Effector CD4-positive, alpha-beta T cell (primary cell): ENCODE measurements at regions not wholly inside any gene's neighbourhood (a gene's known extent, or its start where the extent isn't known, plus 50 kb on each side); places are given as distances from the start of the nearest gene placed in this dataset.

Experiments
- DNase-seq: peaks from one replicate; pipeline ENCODE4 v3.0.0-alpha.2; 2020

DNA sequence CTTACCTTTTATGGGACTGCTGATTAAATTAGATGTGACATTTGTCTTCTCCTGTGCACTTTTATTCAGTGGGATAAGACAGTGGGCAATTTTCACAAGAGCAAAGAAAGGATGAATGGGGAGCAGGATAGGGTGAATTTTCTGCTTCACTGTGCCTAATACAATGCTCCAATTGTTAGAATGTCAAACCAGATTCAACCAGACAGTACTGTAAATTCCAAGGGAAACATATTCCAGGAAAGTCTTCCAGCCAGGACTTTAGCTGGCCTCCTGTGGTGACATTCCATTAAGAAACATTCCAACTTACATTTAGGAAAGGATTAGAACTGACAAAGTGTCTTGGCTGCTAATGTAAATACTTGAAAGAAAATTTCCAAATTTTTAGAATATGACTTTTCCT is 100.1 kb upstream of the PROK2 start:
- no peak for DNase-seq

GRCh38 chr3:71881732-71882131 is 96.8 kb upstream of the PROK2 start:
- DNase-seq: no peak

- DNase-seq: no peak
Measured at GRCh38 chr3:71881041-71881440, 96.1 kb upstream of the PROK2 start.

GRCh38 chr3:71879089-71879488 is 94.1 kb upstream of the PROK2 start:
- no peak for DNase-seq

GRCh38 chr3:71876135-71877105 is 91.5 kb upstream of the PROK2 start:
- no peak for DNase-seq

DNA sequence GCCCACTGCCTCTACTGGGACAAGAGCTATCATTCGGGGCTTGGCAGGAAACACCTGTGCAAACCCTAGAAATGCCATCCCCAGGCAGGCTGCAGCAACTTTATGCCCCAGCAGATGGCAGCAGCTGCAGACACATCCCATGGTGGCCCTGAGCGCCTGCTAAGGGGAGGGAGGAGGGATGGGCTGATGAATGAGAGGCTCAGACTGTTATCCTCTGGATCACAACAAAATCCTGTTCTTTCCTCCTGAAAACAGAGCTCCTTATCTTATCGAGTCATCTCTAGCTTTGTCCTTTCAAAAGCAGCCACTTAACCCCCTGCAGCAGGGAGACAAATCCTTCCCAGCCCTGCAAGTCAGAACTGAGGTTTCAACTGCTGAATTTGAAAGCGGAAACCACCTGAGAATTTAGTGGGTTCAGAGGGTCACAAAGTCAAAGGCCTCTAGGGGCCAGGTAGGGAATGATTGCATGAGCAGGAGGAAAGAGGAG is 90.6 kb upstream of the PROK2 start:
- DNase-seq: peak; percentile 56

- no peak for DNase-seq
Measured at GRCh38 chr3:71874618-71875017, 89.7 kb upstream of the PROK2 start.

DNA sequence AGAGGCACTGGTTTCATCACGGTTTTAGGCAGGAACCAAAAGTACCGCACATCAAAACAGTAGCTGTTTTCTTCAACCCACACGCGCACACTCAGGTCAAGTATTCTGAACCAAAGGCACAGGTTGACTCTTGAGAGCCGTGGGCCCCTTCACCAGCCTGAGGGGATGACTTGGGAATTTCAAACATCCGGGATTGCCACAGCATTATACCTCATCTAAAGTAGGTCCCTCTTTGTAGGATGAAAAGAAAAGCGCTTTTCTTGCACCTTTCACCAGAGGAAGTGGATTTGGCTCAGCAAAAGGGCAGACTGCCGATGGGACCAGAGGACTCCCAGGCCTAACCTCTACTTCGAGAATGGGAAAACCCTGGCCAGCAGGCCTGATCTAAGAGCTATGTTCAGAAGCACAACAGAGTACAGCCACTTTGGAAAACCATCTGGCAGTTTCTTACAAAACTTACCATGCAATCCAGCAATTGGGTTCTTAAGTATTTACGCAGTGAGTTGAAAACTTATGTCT is 88.2 kb upstream of the PROK2 start:
- DNase-seq: no peak

DNA sequence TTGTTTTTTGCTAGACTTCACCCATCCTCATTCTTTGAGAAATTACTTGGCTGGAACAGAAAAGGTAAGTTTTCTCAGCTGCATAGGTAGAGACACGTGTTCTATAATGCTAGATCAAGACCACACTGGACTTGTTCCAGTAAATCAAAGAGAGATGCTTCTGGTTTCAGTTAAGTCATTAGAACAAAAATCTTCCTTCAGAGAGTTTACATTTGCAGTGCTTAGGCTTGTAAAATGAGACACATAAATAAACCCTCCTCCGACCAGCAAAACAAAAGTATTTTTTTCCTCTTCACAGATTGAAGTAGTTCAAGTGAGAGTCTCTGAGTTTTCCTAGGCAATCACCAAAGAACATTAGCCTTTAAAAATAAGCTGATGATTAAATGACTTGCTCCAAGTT is 87.3 kb upstream of the PROK2 start:
- no peak for DNase-seq

DNA sequence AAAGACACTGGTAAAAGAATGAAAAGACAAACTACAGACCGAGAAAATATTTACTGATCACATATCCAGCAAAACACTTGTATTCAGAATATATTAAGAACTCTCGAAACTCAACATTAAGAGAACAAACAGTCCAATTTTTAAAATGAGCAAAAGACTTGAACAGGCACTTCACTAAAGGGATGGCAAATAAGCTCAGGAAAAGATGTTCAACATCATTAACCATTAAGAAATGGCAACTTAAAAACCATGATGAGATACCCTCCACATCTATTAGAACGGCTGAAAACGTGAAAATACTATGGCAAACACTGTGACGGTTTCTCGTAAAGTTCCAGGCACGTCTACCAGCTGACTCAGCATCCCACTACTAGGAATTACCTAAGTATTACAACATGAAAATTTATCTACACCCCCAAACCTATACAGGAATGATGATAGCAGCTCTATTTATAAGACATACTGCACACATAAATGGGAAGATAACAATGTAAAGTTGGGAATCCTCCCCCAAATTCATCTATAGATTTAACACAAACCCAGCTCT is 86.1 kb upstream of the PROK2 start:
- no peak for DNase-seq

GRCh38 chr3:71868876-71869275 is 83.9 kb upstream of the PROK2 start:
- no peak for DNase-seq

- no peak for DNase-seq
Measured at GRCh38 chr3:71865727-71866126, 80.8 kb upstream of the PROK2 start.

DNA sequence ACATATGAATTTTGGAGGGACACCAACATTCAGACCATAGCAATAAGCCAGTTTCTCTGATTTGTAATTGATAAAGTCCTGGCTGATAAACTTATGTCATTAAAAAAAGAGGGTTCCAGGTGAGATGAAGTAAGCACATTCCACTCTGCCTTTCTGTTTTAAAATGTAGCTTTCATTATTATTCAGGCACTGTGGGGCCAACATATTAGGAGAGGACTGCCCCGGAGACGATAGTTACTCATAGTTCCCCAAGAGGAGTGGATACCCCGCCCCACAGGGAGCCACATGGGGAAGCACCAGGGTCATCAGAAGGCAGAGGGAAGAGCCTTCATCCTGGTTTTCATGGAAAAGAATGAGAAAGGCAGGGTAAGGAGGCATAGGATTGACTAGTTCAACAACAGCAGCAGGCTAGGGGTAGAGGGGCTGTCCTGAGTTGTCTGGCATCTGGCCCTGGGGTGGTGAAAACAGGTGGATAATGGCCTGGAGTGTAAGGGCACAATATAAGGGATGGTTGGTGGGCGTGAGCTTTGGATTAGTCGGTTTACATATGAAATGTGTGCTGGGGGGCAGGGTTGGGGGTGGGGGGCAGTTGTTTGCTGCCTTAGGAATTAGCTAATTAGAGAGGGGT is 78.7 kb upstream of the PROK2 start:
- DNase-seq: no peak

GRCh38 chr3:71862371-71863140 is 77.6 kb upstream of the PROK2 start:
- no peak for DNase-seq

GRCh38 chr3:71859123-71859519 is 74.2 kb upstream of the PROK2 start:
- DNase-seq: no peak

- DNase-seq: no peak
Measured at GRCh38 chr3:71858503-71859122, 73.7 kb upstream of the PROK2 start.

DNA sequence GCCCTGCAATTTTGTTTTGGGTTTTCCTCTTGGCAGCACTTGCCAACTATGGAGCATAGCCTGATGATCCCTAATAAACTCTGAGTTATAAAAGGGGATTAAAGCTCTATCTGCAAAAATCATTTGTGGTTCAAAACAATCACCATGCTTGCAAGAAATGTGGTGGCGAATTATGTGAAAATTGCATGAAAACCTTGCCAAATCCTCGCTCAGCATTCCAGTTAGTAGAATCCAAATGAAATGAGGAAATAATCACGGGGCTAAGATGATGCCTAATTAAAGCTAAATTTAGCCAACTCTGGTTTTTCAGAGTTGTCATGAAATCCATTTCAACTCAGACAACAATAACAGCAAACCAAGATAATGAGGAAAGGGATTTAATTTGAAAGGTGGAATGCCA is 73.0 kb upstream of the PROK2 start:
- no peak for DNase-seq

DNA sequence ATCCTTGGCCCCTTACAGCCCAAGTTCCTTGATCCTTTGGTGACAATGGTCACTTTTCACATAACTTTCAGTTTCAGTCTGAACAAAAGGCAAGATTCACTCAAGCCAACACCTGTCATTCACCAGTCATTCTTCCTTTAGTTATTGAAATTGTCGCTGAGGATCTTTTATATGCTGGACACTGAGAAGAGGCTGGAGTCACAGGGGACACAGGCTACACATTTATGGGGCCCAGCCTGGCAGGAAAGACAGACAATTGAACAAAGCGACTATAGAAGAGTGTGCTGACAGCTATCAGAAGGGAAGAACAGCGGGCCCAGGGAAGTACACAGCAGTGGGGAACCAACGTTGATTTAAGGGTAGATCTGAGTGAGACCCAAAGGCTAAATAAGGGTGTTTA is 69.8 kb upstream of the PROK2 start:
- no peak for DNase-seq

DNA sequence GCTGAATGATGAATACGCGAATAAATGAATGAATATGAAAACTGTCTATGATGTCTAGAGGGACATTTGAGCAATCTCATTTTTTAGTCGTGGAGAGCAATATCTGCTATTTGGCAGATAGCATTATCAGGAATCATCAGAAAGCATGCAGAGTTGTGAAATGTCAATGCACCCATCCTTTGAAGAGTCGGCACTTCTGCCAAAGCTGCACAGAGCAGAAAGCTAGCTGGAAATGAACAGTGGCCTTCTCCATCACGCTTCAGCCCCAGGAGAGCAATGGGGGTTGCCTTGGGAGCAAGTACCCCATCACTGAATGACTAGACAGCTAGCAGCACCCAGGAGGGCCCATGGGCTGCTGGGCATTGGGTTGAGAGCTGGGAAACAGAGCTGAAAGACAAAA is 69.1 kb upstream of the PROK2 start:
- no peak for DNase-seq

GRCh38 chr3:71851878-71852277 is 66.9 kb upstream of the PROK2 start:
- no peak for DNase-seq

DNA sequence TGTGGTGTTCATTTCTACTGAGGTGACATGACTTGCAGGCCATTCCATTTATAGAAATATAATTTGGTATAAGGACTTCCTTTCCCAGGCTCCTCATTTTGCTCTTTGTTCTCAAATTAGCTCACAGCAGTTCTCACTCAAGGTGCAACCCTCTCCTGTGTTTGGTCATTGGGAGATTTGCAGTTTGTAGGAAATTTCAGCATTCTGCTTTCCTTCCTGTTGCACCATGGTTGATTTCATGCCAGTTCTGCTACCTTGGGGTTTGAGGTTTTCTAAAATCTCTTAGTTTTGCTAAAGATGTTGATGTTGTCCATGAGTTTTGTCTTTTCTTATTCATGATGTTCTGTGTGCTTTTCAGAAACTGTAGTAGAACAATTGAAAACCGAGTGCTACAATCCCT is 65.7 kb upstream of the PROK2 start:
- DNase-seq: no peak

DNA sequence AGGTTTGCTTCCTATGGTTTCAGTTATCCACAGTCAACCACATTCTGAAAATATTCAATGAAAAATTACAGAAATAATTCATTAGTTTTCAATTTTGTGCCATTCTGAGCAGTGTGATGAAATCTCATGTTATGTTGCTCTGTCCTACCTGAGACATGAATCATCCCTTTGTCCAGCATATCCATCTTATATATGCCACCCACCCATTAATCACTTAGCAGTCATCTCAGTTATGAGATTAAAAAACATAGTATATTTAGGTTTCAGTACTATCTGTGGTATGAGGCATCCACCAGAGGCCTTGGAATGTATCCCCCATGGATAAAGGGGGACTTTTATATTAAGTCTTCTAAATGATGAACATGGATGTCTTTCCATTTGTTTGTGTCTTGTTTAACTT is 64.7 kb upstream of the PROK2 start:
- DNase-seq: no peak
